ENCODE measurements at regions not wholly inside any gene's neighbourhood (a gene's known extent, or its start where the extent isn't known, plus 50 kb on each side); places are given as distances from the start of the nearest gene placed in this dataset.

DNA sequence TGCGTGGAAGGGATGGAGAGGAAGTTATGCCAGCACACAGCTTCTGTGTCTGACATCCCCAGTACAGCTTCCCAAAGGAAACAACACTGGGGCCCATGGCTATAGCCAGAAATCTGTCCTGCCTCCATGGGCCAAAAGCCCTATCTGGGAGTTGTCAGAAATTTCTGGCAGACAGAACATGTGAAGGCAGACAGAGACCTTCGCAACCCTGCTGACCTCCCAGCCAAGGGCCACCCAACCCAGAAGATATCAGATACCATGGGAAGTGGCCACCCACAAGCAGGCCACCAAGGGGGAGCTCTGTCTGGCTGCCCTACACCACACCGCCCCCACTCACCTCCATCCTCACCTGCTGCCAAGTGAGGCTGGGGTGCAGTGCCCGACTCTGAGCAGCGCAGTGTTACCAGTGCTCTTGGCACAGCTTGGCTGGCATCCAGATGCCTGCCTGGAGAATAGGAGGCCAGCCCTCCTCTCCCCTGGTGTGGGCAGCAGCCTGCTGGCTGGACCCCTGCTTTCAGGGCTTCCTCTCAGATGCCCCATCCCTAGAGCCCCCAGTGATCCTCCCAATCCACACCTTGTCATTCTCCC lies 61.6 kb upstream of the NEURL1B start:
- no peaks in the 10 kb centered on the region for H3K4me1 Mint-ChIP-seq (ENCODE audit: low read depth, unreplicated experiment)
- BruUV-seq (replicated peaks) = no TSS peak
- DNase-seq = no peak
- TF ChIP-seq, protein P1, sequence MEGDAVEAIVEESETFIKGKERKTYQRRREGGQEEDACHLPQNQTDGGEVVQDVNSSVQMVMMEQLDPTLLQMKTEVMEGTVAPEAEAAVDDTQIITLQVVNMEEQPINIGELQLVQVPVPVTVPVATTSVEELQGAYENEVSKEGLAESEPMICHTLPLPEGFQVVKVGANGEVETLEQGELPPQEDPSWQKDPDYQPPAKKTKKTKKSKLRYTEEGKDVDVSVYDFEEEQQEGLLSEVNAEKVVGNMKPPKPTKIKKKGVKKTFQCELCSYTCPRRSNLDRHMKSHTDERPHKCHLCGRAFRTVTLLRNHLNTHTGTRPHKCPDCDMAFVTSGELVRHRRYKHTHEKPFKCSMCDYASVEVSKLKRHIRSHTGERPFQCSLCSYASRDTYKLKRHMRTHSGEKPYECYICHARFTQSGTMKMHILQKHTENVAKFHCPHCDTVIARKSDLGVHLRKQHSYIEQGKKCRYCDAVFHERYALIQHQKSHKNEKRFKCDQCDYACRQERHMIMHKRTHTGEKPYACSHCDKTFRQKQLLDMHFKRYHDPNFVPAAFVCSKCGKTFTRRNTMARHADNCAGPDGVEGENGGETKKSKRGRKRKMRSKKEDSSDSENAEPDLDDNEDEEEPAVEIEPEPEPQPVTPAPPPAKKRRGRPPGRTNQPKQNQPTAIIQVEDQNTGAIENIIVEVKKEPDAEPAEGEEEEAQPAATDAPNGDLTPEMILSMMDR (IDR thresholded peaks at IDR 0.05; ENCODE audit: unreplicated experiment) = no peak
- no peak overlapping the region for H3K27ac Mint-ChIP-seq (ENCODE audit: unreplicated experiment)
- H3K9me3 Mint-ChIP-seq (ENCODE audit: low read depth, unreplicated experiment) = no peaks in the 10 kb centered on the region
- CTCF ChIA-PET = no interaction called here
- H3K27me3 Mint-ChIP-seq (ENCODE audit: unreplicated experiment) = peaks cover 100% of the 10 kb centered on the region
- H3K4me3 Mint-ChIP-seq (ENCODE audit: low read depth, unreplicated experiment) = no peak overlapping the region
- intact Hi-C loops (cut with micrococcal nuclease; ENCODE audit: unreplicated experiment) = no loop called here
- no peaks in the 10 kb centered on the region for H3K36me3 Mint-ChIP-seq (ENCODE audit: insufficient read depth, unreplicated experiment)

DNA sequence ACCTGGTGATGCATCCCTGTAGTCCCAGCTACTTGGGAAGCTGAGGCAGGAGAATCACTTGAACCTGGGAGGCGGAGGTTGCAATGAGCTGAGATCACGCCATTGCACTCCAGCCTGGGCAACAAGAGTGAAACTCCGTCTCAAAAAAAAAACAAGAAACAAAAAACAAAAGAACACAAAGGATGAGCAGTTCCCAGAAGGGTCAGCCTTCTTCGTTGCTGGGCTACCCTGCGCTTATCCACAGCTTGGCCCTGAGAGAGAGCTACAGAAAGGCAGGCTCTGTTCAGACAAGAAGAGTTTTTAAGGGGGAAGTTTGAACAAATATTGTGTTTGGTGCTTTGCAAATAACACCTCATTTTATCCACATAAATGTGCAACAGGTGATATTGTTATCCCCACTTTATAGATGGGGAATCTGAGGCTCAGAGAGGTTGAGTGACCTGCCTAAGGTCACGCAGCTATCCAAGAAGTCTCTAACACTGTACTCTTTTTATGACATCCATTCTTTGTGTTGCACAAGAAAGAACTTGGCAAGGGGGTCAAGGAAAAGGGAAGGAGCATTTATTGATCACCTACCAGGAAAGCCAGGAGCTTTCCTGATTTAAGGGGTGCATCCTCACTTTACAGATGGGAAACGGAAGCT lies 63.7 kb upstream of the NEURL1B start:
- Mint-ChIP-seq H3K4me1 (ENCODE audit: low read depth, unreplicated experiment) (no peaks in the 10 kb centered on the region), H3K27me3 (ENCODE audit: unreplicated experiment) (peaks cover 100% of the 10 kb centered on the region), H3K27ac (ENCODE audit: unreplicated experiment) (no peak overlapping the region), H3K36me3 (ENCODE audit: insufficient read depth, unreplicated experiment) (no peaks in the 10 kb centered on the region), H3K9me3 (ENCODE audit: low read depth, unreplicated experiment) (no peaks in the 10 kb centered on the region), H3K4me3 (ENCODE audit: low read depth, unreplicated experiment) (no peak overlapping the region)
- intact Hi-C loops (cut with micrococcal nuclease; ENCODE audit: unreplicated experiment) = no loop called here
- TF ChIP-seq, protein P1 (IDR thresholded peaks at IDR 0.05; ENCODE audit: unreplicated experiment) = no peak
- no peak for DNase-seq
- BruUV-seq (replicated peaks) = no TSS peak
- CTCF ChIA-PET = no interaction called here

DNA sequence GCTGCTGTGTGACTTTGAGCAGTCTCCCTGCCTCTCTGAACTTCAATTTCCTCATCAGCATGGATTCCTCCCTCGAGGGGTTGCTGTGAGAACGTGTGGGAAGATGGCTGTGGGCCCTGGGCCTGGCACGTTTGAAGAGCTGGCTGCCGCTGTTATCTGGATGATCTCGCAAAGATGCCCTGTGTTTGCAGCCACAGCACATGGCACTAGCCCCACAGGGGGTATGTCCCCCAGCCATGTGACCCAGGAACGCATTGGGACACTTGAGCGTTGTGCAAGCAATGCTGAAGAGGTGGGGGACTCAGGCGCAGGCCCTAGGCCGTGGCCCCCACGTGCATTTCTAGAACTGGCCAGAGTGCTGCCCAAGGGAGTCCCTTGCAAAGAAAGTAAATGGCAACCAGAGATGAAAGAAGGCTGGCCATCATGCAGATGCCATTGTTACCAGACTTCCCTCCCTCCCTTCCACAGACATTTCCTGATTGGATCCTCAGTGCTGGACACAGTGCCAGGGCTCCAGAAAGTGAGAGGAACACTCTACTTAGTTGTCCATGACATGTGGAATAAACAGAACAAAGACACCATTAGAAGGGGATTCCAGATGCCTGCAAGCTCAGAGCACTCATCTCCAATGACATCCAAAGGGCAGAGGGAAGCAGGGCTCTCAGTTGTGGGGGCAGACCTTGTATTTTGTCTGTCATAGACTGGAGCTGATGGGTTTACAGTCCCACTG lies 65.1 kb upstream of the NEURL1B start:
- Mint-ChIP-seq H3K36me3 (ENCODE audit: insufficient read depth, unreplicated experiment) (no peaks in the 10 kb centered on the region), H3K4me1 (ENCODE audit: low read depth, unreplicated experiment) (no peaks in the 10 kb centered on the region), H3K27me3 (ENCODE audit: unreplicated experiment) (peaks cover 100% of the 10 kb centered on the region), H3K9me3 (ENCODE audit: low read depth, unreplicated experiment) (no peaks in the 10 kb centered on the region), H3K4me3 (ENCODE audit: low read depth, unreplicated experiment) (no peak overlapping the region), H3K27ac (ENCODE audit: unreplicated experiment) (no peak overlapping the region)
- DNase-seq = no peak
- BruUV-seq (replicated peaks) = no TSS peak
- CTCF ChIA-PET = interaction anchor here (1.5 kb wide), 1 partner anchor 19 kb away, joined by 3 read pairs; no protein-coding TSS in a partner anchor
- TF ChIP-seq, protein P1 (IDR thresholded peaks at IDR 0.05; ENCODE audit: unreplicated experiment) = no peak
- intact Hi-C loops (cut with micrococcal nuclease; ENCODE audit: unreplicated experiment) = no loop called here

DNA sequence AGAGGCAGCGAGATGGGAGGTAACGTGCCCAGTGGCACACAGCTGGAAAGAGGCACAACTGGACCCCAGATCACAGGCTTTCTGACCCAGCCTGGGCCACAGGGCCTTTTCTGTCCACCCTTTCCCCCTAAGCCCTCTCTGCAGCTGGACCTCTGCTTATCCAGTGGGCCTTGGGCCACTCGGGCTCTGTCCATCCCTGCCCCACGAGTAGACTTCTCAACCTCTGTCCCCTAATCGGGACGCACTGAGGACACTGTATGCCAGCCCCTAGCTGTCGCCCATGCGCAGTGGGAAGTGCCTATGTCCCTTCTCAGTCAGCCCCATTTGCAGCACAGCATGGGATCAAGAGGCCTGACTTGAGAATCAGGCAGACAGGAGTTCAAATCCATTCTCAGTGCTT lies 65.6 kb upstream of the NEURL1B start:
- CTCF ChIA-PET = interaction anchor here (1.5 kb wide), 1 partner anchor 19 kb away, joined by 3 read pairs; no protein-coding TSS in a partner anchor
- intact Hi-C loops (cut with micrococcal nuclease; ENCODE audit: unreplicated experiment) = no loop called here
- TF ChIP-seq, protein P1 (IDR thresholded peaks at IDR 0.05; ENCODE audit: unreplicated experiment) = no peak
- no peak overlapping the region for H3K4me3 Mint-ChIP-seq (ENCODE audit: low read depth, unreplicated experiment)
- H3K36me3 Mint-ChIP-seq (ENCODE audit: insufficient read depth, unreplicated experiment) = no peaks in the 10 kb centered on the region
- no peak overlapping the region for H3K27ac Mint-ChIP-seq (ENCODE audit: unreplicated experiment)
- H3K4me1 Mint-ChIP-seq (ENCODE audit: low read depth, unreplicated experiment) = no peaks in the 10 kb centered on the region
- no TSS peak for BruUV-seq (replicated peaks)
- no peak for DNase-seq
- no peaks in the 10 kb centered on the region for H3K9me3 Mint-ChIP-seq (ENCODE audit: low read depth, unreplicated experiment)
- peaks cover 100% of the 10 kb centered on the region for H3K27me3 Mint-ChIP-seq (ENCODE audit: unreplicated experiment)

Data from Calu3 (cell line).